HepG2 (cell line): ENCODE measurements at regions not wholly inside any gene's neighbourhood (a gene's known extent, or its start where the extent isn't known, plus 50 kb on each side); places are given as distances from the start of the nearest gene placed in this dataset.
"Not testable (repeated sequence)": the region's sequence is repeated elsewhere in the genome, so short reads cannot be mapped to it uniquely, and the experiment has no call there.

ENCODE experiments used
- ATAC-seq: fragments of 200-7000 bp; cut with Tn5 transposase; 3 replicates; pipeline ENCODE4 v1.9.1; 2020; ENCODE audit warnings: mild to moderate bottlenecking, moderate library complexity
- BruUV-seq: library from RNA; stranded (reverse); fragments of 400-500 nt; replicated peaks from 2 replicates; lab custom pipeline; 2021; lab: Mats Ljungman, UMichigan
- CTCF ChIA-PET: fragments of 300-600 bp; formaldehyde crosslinking; extraction: SDS; loops from one replicate; lab custom pipeline; 2021; ENCODE audit warnings: low total read pairs, inconsistent platforms, low intra/inter-chr PET ratio; lab: Yijun Ruan, JAX
- POLR2A ChIA-PET: fragments of 350-600 bp; sonication (Branson Sonifier 250); formaldehyde crosslinking; loops from one replicate; lab custom pipeline; 2020; ENCODE audit warnings: antibody characterized with exemption, inconsistent platforms; lab: Yijun Ruan, JAX
- DNase-seq: peaks from one replicate; pipeline ENCODE4 v3.0.0-alpha.2; 2015; ENCODE audit warnings: low spot score
- FAIRE-seq: peaks from 3 replicates; lab custom pipeline; 2011; peaks lifted over from hg19 to GRCh38; lab: Jason Lieb, UNC
- H2AFZ ChIP-seq: one replicate; pipeline ENCODE4 v1.6.1; 2011; ENCODE audit warnings: low read length, inconsistent platforms
- H3K27ac ChIP-seq: fragments of 300-600 bp; 3 replicates; pipeline ENCODE4 v1.8.0; 2011; ENCODE audit warnings: mixed run types, mild to moderate bottlenecking, mixed read lengths, low read length, inconsistent platforms; ENCODE audit not compliant: insufficient read depth; ENCODE audit errors: extremely low read length
- H3K27me3 ChIP-seq, 2 experiments: fragments of 200-600 bp in 1 of 2; 2 replicates in 1 of 2; 3 replicates in 1 of 2; pipeline versions ENCODE4 v1.6.0 to v1.8.0; 2011; ENCODE audit warnings: low read length in 2 of 2, mild to moderate bottlenecking in 2 of 2, moderate library complexity in 2 of 2, inconsistent platforms in 1 of 2; ENCODE audit not compliant: insufficient read depth in 2 of 2, control insufficient read depth in 1 of 2
- H3K36me3 ChIP-seq, 2 experiments: fragments of 200-600 bp in 1 of 2; replicated peaks in 1 of 2; 2 replicates in 1 of 2; 3 replicates in 1 of 2; pipeline versions ENCODE4 v1.5.1 to v1.8.0; 2011; ENCODE audit warnings: low read length in 2 of 2, inconsistent platforms in 1 of 2; ENCODE audit not compliant: insufficient read depth in 2 of 2, control insufficient read depth in 1 of 2
- H3K4me1 ChIP-seq: 2 replicates; pipeline ENCODE4 v1.5.1; 2012; ENCODE audit warnings: low read length, inconsistent platforms; ENCODE audit not compliant: insufficient read depth
- H3K4me2 ChIP-seq: 2 replicates; pipeline ENCODE4 v1.6.0; 2011; ENCODE audit warnings: low read depth, low read length, inconsistent platforms
- H3K4me3 ChIP-seq, 3 experiments: fragments of 200-600 bp in 1 of 3; sonication (generic), shearing (Covaris generic) in 1 of 3; replicated peaks in 1 of 3; 2 replicates each; pipeline ENCODE4 v1.5.1; 2011 to 2016; ENCODE audit warnings: low read length in 3 of 3, inconsistent platforms in 2 of 3, low read depth in 2 of 3, mild to moderate bottlenecking in 2 of 3, control low read depth in 1 of 3, mixed read lengths in 1 of 3; ENCODE audit not compliant: insufficient read depth in 1 of 3
- H3K79me2 ChIP-seq: one replicate; pipeline ENCODE4 v1.6.1; 2011; ENCODE audit warnings: low read length, inconsistent platforms; ENCODE audit not compliant: insufficient read depth
- H3K9ac ChIP-seq: 2 replicates; pipeline ENCODE4 v1.6.0; 2011; ENCODE audit warnings: mild to moderate bottlenecking, low read depth, low read length, inconsistent platforms; ENCODE audit not compliant: insufficient read depth
- H3K9me3 ChIP-seq: 2 replicates; pipeline ENCODE4 v1.5.1; 2012; ENCODE audit warnings: mild to moderate bottlenecking, low read length
- H4K20me1 ChIP-seq: 2 replicates; pipeline ENCODE4 v1.6.0; 2011; ENCODE audit warnings: inconsistent platforms, mild to moderate bottlenecking, low read length, moderate library complexity; ENCODE audit not compliant: insufficient read depth
- ARHGAP35 ChIP-seq: sonication (generic); formaldehyde crosslinking; IDR thresholded peaks from 2 replicates; pipeline ENCODE4 v1.9.0; 2022; ENCODE audit warnings: mild to moderate bottlenecking, inconsistent platforms, moderate library complexity, missing genetic modification reagents, borderline replicate concordance
- ATF3 ChIP-seq: sonication (generic); formaldehyde crosslinking; IDR thresholded peaks from 2 replicates; pipeline ENCODE4 v1.4.0; 2020; ENCODE audit warnings: missing genetic modification reagents
- FIP1L1 ChIP-seq: fragments of 200-400 bp; formaldehyde crosslinking; IDR thresholded peaks from 2 replicates; pipeline ENCODE4 v1.6.1; 2018; ENCODE audit warnings: low read depth, mild to moderate bottlenecking, low read length, moderate library complexity, borderline replicate concordance; ENCODE audit not compliant: insufficient read depth
- FOXA1 ChIP-seq, 2 experiments: fragments of 450-650 bp in 1 of 2; sonication (generic) in 1 of 2; formaldehyde crosslinking in 1 of 2; IDR thresholded peaks; 2 replicates each; pipeline versions ENCODE4 v1.4.0 to v1.6.1; 2016 to 2020; ENCODE audit warnings: missing genetic modification reagents in 1 of 2
- GFI1 ChIP-seq: sonication (generic); formaldehyde crosslinking; IDR thresholded peaks from 2 replicates; pipeline ENCODE4 v1.5.0; 2020; ENCODE audit warnings: missing genetic modification reagents, mild to moderate bottlenecking, borderline replicate concordance
- LBX2 ChIP-seq: sonication (generic); formaldehyde crosslinking; IDR thresholded peaks from 2 replicates; pipeline ENCODE4 v1.5.0; 2020; ENCODE audit warnings: missing genetic modification reagents, mild to moderate bottlenecking, borderline replicate concordance
- MIER3 ChIP-seq: IDR thresholded peaks from 2 replicates; pipeline ENCODE4 v1.6.1; 2016; ENCODE audit warnings: missing compliant biosample characterization, borderline replicate concordance
- SNAPC4 ChIP-seq: sonication (generic); formaldehyde crosslinking; IDR thresholded peaks from 2 replicates; pipeline ENCODE4 v1.4.0; 2020; ENCODE audit warnings: mild to moderate bottlenecking, missing genetic modification reagents
- SRY ChIP-seq: sonication (generic); formaldehyde crosslinking; IDR thresholded peaks from 2 replicates; pipeline ENCODE4 v1.8.0; 2022; ENCODE audit warnings: mild to moderate bottlenecking, missing genetic modification reagents
- TGIF2 ChIP-seq: IDR thresholded peaks from 2 replicates; pipeline ENCODE4 v1.6.1; 2016; ENCODE audit warnings: control low read depth, missing compliant biosample characterization
- TOE1 ChIP-seq: sonication (generic); formaldehyde crosslinking; IDR thresholded peaks from 2 replicates; pipeline ENCODE4 v1.4.0; 2020; ENCODE audit warnings: mild to moderate bottlenecking, missing genetic modification reagents
- ZNF225 ChIP-seq: sonication (generic); formaldehyde crosslinking; IDR thresholded peaks from 2 replicates; pipeline ENCODE4 v1.4.0; 2020; ENCODE audit warnings: mild to moderate bottlenecking, missing genetic modification reagents
- ZNF282 ChIP-seq: fragments of 450-650 bp; IDR thresholded peaks from 2 replicates; pipeline ENCODE4 v1.6.1; 2018; ENCODE audit not compliant: partially characterized antibody
- WGBS: methylation state at CpG from one replicate; pipeline ENCODE4 v1.1.6; 2017; ENCODE audit warnings: low lambda C conversion rate; 5-methylcytosine and 5-hydroxymethylcytosine counted together
- in situ Hi-C: cut with HindIII; loops from 2 replicates; pipeline ENCODE4 v1.10.0; 2017; ENCODE audit warnings: low pct_unique_long_range_greater_than_20kb; ENCODE audit not compliant: extremely low pct_ligation_motif_present
- intact Hi-C: fragments of 100-400 bp; cut with micrococcal nuclease; formaldehyde crosslinking; loops from one replicate; pipeline ENCODE4 v1.10.0; 2022; ENCODE audit not compliant: unreplicated experiment

- POLR2A ChIA-PET, H3K4me1 ChIP-seq, H3K27ac ChIP-seq, intact Hi-C loops, H3K9ac ChIP-seq, DNase-seq, H3K4me2 ChIP-seq, H3K4me3 ChIP-seq, FAIRE-seq, ATAC-seq, in situ Hi-C loops, H3K36me3 ChIP-seq, H2AFZ ChIP-seq, CTCF ChIA-PET, H3K79me2 ChIP-seq, BruUV-seq, H4K20me1 ChIP-seq, H3K27me3 ChIP-seq: not testable (repeated sequence)
- WGBS, result 10% methylated on average over 3 of the region's 3 CpGs
- peaks cover 24% of the 10 kb centered on the region for H3K9me3 ChIP-seq
These were observed 936.0 kb downstream of the DIPK2A start for GRCh38 chr3:144907581-144907980.

GRCh38 chr3:144912968-144913367, 941.3 kb downstream of the DIPK2A start:
- Histone ChIP-seq H3K27ac (no peak overlapping the region), H3K27me3 (no peaks in the 10 kb centered on the region), H3K9me3 (no peaks in the 10 kb centered on the region), H3K4me1 (no peaks in the 10 kb centered on the region), H2AFZ (no peak overlapping the region), H3K9ac (no peak overlapping the region), H3K36me3 (no peaks in the 10 kb centered on the region), H3K79me2 (no peaks in the 10 kb centered on the region), H4K20me1 (no peaks in the 10 kb centered on the region), H3K4me3 (no peak overlapping the region), H3K4me2 (no peak overlapping the region)
- ATAC-seq, result no peak
- WGBS, result 7% methylated on average over 7 of the region's 7 CpGs
- CTCF ChIA-PET, result no interaction called here
- BruUV-seq, result no TSS peak
- in situ Hi-C loops, result no loop called here
- no peak for FAIRE-seq
- intact Hi-C loops, result no loop called here
- DNase-seq, result no peak
- POLR2A ChIA-PET, result no interaction called here
- TF ChIP-seq TOE1 (CRISPR knock-in tag) (no peak), GFI1 (no peak), ZNF282 (no peak), ZNF225 (CRISPR knock-in tag) (no peak), FIP1L1 (no peak), LBX2 (no peak), SNAPC4 (no peak), TGIF2 (CRISPR knock-in tag) (no peak), ATF3 (CRISPR knock-in tag) (no peak), SRY (CRISPR knock-in tag) (no peak), FOXA1 (IDR thresholded peaks at IDR 0.05) (no peak), FOXA1 (CRISPR knock-in tag; IDR thresholded peaks at IDR 0.05) (no peak), ARHGAP35 (CRISPR knock-in tag) (no peak), MIER3 (CRISPR knock-in tag) (no peak)
